Astrocyte of the hippocampus (primary cell): ENCODE measurements at regions not wholly inside any gene's neighbourhood (a gene's known extent, or its start where the extent isn't known, plus 50 kb on each side); places are given as distances from the start of the nearest gene placed in this dataset.
"Not testable (repeated sequence)": the region's sequence is repeated elsewhere in the genome, so short reads cannot be mapped to it uniquely, and the experiment has no call there.

Experiments
- DNase-seq: peaks from one replicate; pipeline ENCODE4 v3.0.0; 2011; ENCODE audit warnings: low read depth, low spot score

- not testable (repeated sequence) for DNase-seq
Observed at GRCh38 chrX:85529141-85529540, 149.7 kb upstream of the POF1B start.

DNA sequence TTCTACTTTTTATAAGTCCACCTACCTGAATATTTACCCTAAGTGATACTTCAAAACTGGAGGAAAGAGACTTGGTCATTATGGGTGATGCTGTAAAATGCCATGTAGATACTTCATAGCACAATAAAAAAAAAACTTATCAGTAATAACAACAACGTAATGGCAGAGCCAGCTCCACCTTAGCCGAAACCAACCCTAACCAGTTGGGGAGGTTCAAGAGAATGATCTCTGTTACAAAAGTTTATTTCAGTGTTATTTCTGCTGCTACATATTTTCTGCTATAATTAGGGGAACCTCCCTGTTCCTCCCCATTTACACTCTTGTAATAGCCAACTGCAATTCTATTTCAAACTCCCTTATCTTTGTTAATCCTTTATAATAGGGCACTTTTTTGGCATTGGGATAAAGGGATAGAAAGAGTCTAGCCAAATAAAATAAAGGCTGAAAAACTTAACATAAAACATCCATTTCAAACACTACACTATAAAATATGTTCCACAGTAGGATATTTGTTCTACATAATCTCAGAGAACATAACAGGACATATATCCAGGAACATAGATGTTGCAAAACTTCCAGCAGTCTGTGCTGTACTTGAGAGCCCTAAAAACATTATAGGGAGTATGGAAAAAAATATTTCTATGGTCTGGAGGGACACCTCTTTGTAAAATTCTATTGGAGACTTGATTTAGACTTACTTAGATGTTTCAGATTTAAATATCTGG is 138.7 kb upstream of the POF1B start:
- DNase-seq = no peak

DNA sequence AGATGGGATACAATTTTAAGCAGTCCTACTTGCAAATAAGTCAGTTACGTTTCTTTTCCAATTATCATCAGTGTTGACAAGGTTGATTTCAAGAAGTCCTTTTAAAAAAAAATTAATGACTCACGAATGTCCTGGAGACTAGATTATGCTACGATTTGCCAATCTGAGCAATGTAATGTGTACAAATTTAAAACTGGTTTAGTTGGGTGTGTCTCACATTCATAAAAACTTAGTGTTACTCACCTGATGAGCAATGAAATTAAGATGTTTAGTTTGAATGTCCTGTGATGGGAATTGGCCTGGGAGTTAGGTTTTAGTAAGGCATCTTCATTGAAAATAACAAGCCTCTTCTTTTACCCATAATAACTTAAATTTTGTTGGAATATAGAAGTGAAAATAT is 136.7 kb upstream of the POF1B start:
- no peak for DNase-seq

- DNase-seq = no peak
Observed at GRCh38 chrX:85506871-85507270, 127.4 kb upstream of the POF1B start.

DNA sequence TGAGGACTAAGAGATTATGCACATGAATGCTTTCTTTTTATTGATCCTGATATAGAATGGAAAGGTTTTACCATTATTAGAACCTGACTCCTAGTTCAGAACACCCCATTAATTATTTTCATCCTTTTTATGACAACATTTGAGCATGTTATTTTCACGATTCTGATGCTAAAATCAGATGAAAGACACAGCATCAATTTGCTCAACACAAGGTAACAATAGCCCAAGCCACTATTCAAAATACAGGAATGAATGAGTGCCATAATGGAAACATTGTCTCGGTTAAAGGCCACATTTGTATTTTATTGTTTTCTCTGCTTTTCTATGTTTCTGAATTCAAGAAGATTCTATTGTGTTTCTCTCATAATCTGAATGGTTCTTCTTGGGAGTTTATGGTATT is 126.3 kb upstream of the POF1B start:
- no peak for DNase-seq

GRCh38 chrX:85504381-85504780 is 124.9 kb upstream of the POF1B start:
- DNase-seq = no peak

GRCh38 chrX:85503258-85504158 is 124.0 kb upstream of the POF1B start:
- DNase-seq = no peak

GRCh38 chrX:85501349-85501748 is 121.9 kb upstream of the POF1B start:
- DNase-seq = no peak

GRCh38 chrX:85499400-85499799 is 119.9 kb upstream of the POF1B start:
- DNase-seq = no peak

- no peak for DNase-seq
Observed at GRCh38 chrX:85493821-85494220, 114.4 kb upstream of the POF1B start.

GRCh38 chrX:85454295-85454694 is 74.8 kb upstream of the POF1B start:
- no peak for DNase-seq

- no peak for DNase-seq
Observed at GRCh38 chrX:85444613-85445012, 65.1 kb upstream of the POF1B start.
